Neural cell (in vitro differentiated cells): ENCODE measurements at regions not wholly inside any gene's neighbourhood (a gene's known extent, or its start where the extent isn't known, plus 50 kb on each side); places are given as distances from the start of the nearest gene placed in this dataset.

ENCODE experiments used
- H2AFZ ChIP-seq: fragments of 200-600, 300-800 bp; sonication (generic), shearing (Covaris generic); 2 replicates; pipeline ENCODE4 v1.6.0; 2014; ENCODE audit warnings: low read depth, mild to moderate bottlenecking, antibody characterized with exemption, low read length, moderate library complexity
- H3F3A ChIP-seq: fragments of 200-600 bp; shearing (Covaris generic); 2 replicates; pipeline ENCODE4 v1.6.1; 2016; ENCODE audit warnings: mild to moderate bottlenecking, moderate library complexity, mixed read lengths, antibody characterized with exemption, low read length; ENCODE audit not compliant: insufficient read depth, poor library complexity, severe bottlenecking
- H3K27ac ChIP-seq: fragments of 200-600, 300-800 bp; sonication (generic), shearing (Covaris generic); 2 replicates; pipeline ENCODE4 v1.5.1; 2014; ENCODE audit warnings: mild to moderate bottlenecking, low read length, moderate library complexity
- H3K27me3 ChIP-seq: fragments of 300-800, 200-600 bp; sonication (generic), shearing (Covaris generic); 2 replicates; pipeline ENCODE4 v1.6.0; 2014; ENCODE audit warnings: mild to moderate bottlenecking, low read depth, low read length, moderate library complexity; ENCODE audit not compliant: insufficient read depth
- H3K36me3 ChIP-seq: fragments of 300-800, 200-600 bp; sonication (generic), shearing (Covaris generic); 2 replicates; pipeline ENCODE4 v1.5.1; 2014; ENCODE audit warnings: mild to moderate bottlenecking, antibody characterized with exemption, low read length, moderate library complexity; ENCODE audit not compliant: insufficient read depth
- H3K4me2 ChIP-seq: fragments of 300-800, 200-600 bp; sonication (generic), shearing (Covaris generic); 2 replicates; pipeline ENCODE4 v1.6.0; 2014; ENCODE audit warnings: mild to moderate bottlenecking, low read length
- H3K4me3 ChIP-seq: fragments of 300-800, 200-600 bp; sonication (generic), shearing (Covaris generic); 2 replicates; pipeline ENCODE4 v1.5.1; 2014; ENCODE audit warnings: mild to moderate bottlenecking, low read length, moderate library complexity
- H3K79me2 ChIP-seq: fragments of 200-600 bp; shearing (Covaris generic); replicated peaks from 2 replicates; pipeline ENCODE4 v1.6.0; 2014; ENCODE audit warnings: mild to moderate bottlenecking, low read length, moderate library complexity; ENCODE audit not compliant: insufficient read depth
- H3K9ac ChIP-seq: fragments of 300-800, 200-600 bp; sonication (generic), shearing (Covaris generic); 2 replicates; pipeline ENCODE4 v1.6.1; 2016; ENCODE audit warnings: mild to moderate bottlenecking, low read length, mixed read lengths
- H3K9me2 ChIP-seq: fragments of 200-600 bp; shearing (Covaris generic); 2 replicates; pipeline ENCODE4 v1.6.1; 2016; ENCODE audit warnings: mild to moderate bottlenecking, low read length, mixed read lengths; ENCODE audit not compliant: insufficient read depth
- H3K9me3 ChIP-seq: fragments of 200-600, 300-800 bp; sonication (generic), shearing (Covaris generic); 2 replicates; pipeline ENCODE4 v1.6.1; 2016; ENCODE audit warnings: mild to moderate bottlenecking, mixed run types, low read length, moderate library complexity, mixed read lengths
- H4K20me1 ChIP-seq: fragments of 200-600 bp; shearing (Covaris generic); 2 replicates; pipeline ENCODE4 v1.6.1; 2016; ENCODE audit warnings: mild to moderate bottlenecking, mixed run types; ENCODE audit not compliant: insufficient read depth
- EP300 ChIP-seq: fragments of 450-650 bp; conservative IDR thresholded peaks from 2 replicates; pipeline ENCODE4 v1.6.1; 2014; ENCODE audit warnings: antibody characterized with exemption, mild to moderate bottlenecking, moderate library complexity; ENCODE audit not compliant: poor library complexity, severe bottlenecking
- EZH2 ChIP-seq: fragments of 200-600, 300-800 bp; shearing (Covaris generic), sonication (generic); IDR thresholded peaks from 2 replicates; pipeline ENCODE4 v1.6.1; 2014; ENCODE audit warnings: antibody characterized with exemption, low read length, borderline replicate concordance, mild to moderate bottlenecking; ENCODE audit not compliant: insufficient read depth, poor library complexity, severe bottlenecking
- MXI1 ChIP-seq: fragments of 450-650 bp; conservative IDR thresholded peaks from 2 replicates; pipeline ENCODE4 v1.6.1; 2014; ENCODE audit warnings: antibody characterized with exemption, mild to moderate bottlenecking; ENCODE audit not compliant: poor library complexity, severe bottlenecking
- POLR2AphosphoS5 ChIP-seq: IDR thresholded peaks from 2 replicates; pipeline ENCODE4 v1.6.1; 2012
- RAD21 ChIP-seq: fragments of 450-650 bp; conservative IDR thresholded peaks from 2 replicates; pipeline ENCODE4 v1.6.1; 2014; ENCODE audit warnings: antibody characterized with exemption, mild to moderate bottlenecking, moderate library complexity
- SMC3 ChIP-seq: fragments of 450-650 bp; conservative IDR thresholded peaks from 2 replicates; pipeline ENCODE4 v1.6.1; 2014; ENCODE audit warnings: antibody characterized with exemption, mild to moderate bottlenecking, moderate library complexity; ENCODE audit not compliant: poor library complexity
- TAF1 ChIP-seq: IDR thresholded peaks from 2 replicates; pipeline ENCODE4 v1.6.1; 2012; ENCODE audit warnings: low read depth
- TF ChIP-seq, protein P1 (sequence below): fragments of 450-650 bp; IDR thresholded peaks from 2 replicates; pipeline ENCODE4 v1.5.1; 2014; ENCODE audit warnings: antibody characterized with exemption, mild to moderate bottlenecking, moderate library complexity; ENCODE audit not compliant: poor library complexity, severe bottlenecking
- TF ChIP-seq, protein P2 (sequence below): IDR thresholded peaks from 2 replicates; pipeline ENCODE4 v1.6.1; 2012; ENCODE audit warnings: borderline replicate concordance

DNA sequence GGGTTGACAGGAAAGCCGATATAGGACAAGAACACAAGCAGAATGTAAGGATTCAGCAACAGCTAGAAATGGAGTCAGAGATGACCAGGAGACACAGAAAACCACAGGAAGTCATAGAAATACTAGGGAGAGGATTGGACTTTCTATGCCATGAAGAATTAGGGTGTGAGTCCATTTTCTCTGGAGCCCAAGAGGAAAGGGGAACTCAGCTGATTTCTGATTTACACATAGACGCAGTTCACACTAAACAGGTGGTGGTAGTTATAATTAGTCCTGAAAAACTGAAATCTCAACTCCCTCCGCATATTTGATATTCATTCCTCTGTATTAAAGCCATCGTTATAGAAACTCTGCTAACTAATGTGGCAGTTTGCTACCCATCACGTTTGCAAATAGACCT is 292.7 kb upstream of the STT3B start:
- H3K9ac ChIP-seq: no peak overlapping the region
- H4K20me1 ChIP-seq: no peaks in the 10 kb centered on the region
- TF ChIP-seq SMC3: no peak
- no peaks in the 10 kb centered on the region for H3K9me3 ChIP-seq
- H3F3A ChIP-seq: no peaks in the 10 kb centered on the region
- H3K4me3 ChIP-seq: no peak overlapping the region
- H2AFZ ChIP-seq: no peak overlapping the region
- no peak overlapping the region for H3K4me2 ChIP-seq
- H3K27ac ChIP-seq: no peak overlapping the region
- no peaks in the 10 kb centered on the region for H3K27me3 ChIP-seq
- no peaks in the 10 kb centered on the region for H3K9me2 ChIP-seq
- H3K79me2 ChIP-seq: no peaks in the 10 kb centered on the region
- no peaks in the 10 kb centered on the region for H3K36me3 ChIP-seq

DNA sequence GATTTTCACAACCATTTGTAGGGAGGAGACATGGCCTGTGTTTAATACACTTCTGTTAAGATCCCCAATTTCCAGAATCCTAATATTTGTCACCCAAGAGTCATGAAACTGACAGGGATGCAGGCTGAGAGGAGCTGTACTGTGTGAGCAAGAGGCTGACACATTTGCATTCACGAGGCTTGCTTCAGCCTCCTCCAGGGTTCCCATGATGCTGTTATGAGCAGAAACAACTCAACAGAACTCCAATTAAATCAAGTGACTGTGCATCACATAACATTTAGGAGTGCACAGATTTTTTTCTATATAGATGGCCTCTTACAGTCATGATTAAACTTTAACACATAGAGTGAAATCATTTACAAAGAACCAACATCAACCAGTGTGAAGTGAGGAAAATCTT is 292.3 kb upstream of the STT3B start:
- Histone ChIP-seq H4K20me1 (no peaks in the 10 kb centered on the region), H3K27me3 (no peaks in the 10 kb centered on the region), H3K4me3 (no peak overlapping the region), H3K9ac (no peak overlapping the region), H3K9me2 (no peaks in the 10 kb centered on the region), H3K27ac (no peak overlapping the region), H3K36me3 (no peaks in the 10 kb centered on the region), H3K79me2 (no peaks in the 10 kb centered on the region), H3K4me2 (no peak overlapping the region), H2AFZ (no peak overlapping the region), H3F3A (no peaks in the 10 kb centered on the region), H3K9me3 (no peaks in the 10 kb centered on the region)
- TF ChIP-seq, protein P1, sequence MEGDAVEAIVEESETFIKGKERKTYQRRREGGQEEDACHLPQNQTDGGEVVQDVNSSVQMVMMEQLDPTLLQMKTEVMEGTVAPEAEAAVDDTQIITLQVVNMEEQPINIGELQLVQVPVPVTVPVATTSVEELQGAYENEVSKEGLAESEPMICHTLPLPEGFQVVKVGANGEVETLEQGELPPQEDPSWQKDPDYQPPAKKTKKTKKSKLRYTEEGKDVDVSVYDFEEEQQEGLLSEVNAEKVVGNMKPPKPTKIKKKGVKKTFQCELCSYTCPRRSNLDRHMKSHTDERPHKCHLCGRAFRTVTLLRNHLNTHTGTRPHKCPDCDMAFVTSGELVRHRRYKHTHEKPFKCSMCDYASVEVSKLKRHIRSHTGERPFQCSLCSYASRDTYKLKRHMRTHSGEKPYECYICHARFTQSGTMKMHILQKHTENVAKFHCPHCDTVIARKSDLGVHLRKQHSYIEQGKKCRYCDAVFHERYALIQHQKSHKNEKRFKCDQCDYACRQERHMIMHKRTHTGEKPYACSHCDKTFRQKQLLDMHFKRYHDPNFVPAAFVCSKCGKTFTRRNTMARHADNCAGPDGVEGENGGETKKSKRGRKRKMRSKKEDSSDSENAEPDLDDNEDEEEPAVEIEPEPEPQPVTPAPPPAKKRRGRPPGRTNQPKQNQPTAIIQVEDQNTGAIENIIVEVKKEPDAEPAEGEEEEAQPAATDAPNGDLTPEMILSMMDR: no peak
- TF ChIP-seq, protein P2, sequence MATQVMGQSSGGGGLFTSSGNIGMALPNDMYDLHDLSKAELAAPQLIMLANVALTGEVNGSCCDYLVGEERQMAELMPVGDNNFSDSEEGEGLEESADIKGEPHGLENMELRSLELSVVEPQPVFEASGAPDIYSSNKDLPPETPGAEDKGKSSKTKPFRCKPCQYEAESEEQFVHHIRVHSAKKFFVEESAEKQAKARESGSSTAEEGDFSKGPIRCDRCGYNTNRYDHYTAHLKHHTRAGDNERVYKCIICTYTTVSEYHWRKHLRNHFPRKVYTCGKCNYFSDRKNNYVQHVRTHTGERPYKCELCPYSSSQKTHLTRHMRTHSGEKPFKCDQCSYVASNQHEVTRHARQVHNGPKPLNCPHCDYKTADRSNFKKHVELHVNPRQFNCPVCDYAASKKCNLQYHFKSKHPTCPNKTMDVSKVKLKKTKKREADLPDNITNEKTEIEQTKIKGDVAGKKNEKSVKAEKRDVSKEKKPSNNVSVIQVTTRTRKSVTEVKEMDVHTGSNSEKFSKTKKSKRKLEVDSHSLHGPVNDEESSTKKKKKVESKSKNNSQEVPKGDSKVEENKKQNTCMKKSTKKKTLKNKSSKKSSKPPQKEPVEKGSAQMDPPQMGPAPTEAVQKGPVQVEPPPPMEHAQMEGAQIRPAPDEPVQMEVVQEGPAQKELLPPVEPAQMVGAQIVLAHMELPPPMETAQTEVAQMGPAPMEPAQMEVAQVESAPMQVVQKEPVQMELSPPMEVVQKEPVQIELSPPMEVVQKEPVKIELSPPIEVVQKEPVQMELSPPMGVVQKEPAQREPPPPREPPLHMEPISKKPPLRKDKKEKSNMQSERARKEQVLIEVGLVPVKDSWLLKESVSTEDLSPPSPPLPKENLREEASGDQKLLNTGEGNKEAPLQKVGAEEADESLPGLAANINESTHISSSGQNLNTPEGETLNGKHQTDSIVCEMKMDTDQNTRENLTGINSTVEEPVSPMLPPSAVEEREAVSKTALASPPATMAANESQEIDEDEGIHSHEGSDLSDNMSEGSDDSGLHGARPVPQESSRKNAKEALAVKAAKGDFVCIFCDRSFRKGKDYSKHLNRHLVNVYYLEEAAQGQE: no peak
- no peak for TF ChIP-seq MXI1
- TF ChIP-seq POLR2AphosphoS5: no peak
- no peak for TF ChIP-seq SMC3
- TF ChIP-seq TAF1: no peak
- TF ChIP-seq RAD21: no peak
- TF ChIP-seq EP300: no peak
- no peak for TF ChIP-seq EZH2

DNA sequence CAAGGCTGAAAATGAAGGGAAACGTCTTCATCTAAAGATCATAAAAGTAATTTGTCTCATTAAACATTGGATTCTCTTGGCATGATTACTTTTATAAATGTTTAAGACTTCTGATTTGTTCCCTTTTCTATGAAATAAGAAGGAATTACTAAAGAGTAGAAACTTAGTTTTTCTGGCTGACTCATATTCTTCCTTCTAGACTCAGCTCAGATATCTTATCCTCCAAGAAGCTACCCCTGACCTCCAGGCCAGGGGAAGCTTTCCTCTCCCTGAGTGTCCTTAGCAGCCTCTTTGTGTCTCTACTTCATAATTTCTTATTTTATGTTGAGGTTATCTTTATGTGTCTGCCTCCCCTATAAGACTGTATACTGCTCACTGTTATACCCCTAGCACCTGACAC is 291.9 kb upstream of the STT3B start:
- no peaks in the 10 kb centered on the region for H3K9me2 ChIP-seq
- no peak overlapping the region for H3K9ac ChIP-seq
- no peak overlapping the region for H3K27ac ChIP-seq
- H3K4me2 ChIP-seq: no peak overlapping the region
- H4K20me1 ChIP-seq: no peaks in the 10 kb centered on the region
- no peak overlapping the region for H3K4me3 ChIP-seq
- no peaks in the 10 kb centered on the region for H3K36me3 ChIP-seq
- no peak overlapping the region for H2AFZ ChIP-seq
- no peaks in the 10 kb centered on the region for H3K9me3 ChIP-seq
- no peaks in the 10 kb centered on the region for H3F3A ChIP-seq
- TF ChIP-seq SMC3: no peak
- TF ChIP-seq EZH2: no peak
- TF ChIP-seq, protein P2: no peak
- no peak for TF ChIP-seq POLR2AphosphoS5
- TF ChIP-seq, protein P1: no peak
- TF ChIP-seq RAD21: no peak
- TF ChIP-seq TAF1: no peak
- no peak for TF ChIP-seq MXI1
- TF ChIP-seq EP300: no peak
- H3K27me3 ChIP-seq: no peaks in the 10 kb centered on the region
- no peaks in the 10 kb centered on the region for H3K79me2 ChIP-seq
